Kasumi-1 (cell line): ENCODE measurements at regions not wholly inside any gene's neighbourhood (a gene's known extent, or its start where the extent isn't known, plus 50 kb on each side); places are given as distances from the start of the nearest gene placed in this dataset.
"Not testable (repeated sequence)": the region's sequence is repeated elsewhere in the genome, so short reads cannot be mapped to it uniquely, and the experiment has no call there.

Source experiments
- DNase-seq, 2 experiments: peaks; one replicate each; lab custom pipeline; 2025; lab: John Stamatoyannopoulos, UW

GRCh38 chr3:25153136-25153535, 274.9 kb upstream of the RARB start:
- no peak for DNase-seq

- no peak for DNase-seq
Measured at GRCh38 chr3:25153561-25153960, 274.5 kb upstream of the RARB start.

GRCh38 chr3:25155652-25156471, 272.2 kb upstream of the RARB start:
- no peak for DNase-seq

- no peak for DNase-seq
Measured at GRCh38 chr3:25156626-25157025, 271.4 kb upstream of the RARB start.

DNA sequence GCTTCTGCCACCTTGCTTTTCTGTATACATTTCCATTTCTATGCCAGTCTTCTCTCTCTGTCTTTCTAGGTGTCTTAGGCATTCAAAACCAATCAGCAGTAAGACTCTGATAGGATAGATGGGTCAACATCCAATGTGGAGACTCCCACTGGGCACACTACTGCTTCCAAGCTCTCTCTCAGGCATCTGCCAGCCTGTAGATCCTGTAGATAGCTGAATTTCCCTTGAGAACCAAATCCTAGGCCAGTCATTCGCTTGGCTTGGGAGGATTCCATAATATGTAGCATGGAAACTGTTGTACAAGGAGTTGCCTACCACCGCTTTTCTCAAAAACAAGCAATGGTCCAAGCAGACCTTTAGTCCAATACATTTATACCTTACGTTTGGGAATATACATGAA, 262.8 kb upstream of the RARB start:
- no peak for DNase-seq

DNA sequence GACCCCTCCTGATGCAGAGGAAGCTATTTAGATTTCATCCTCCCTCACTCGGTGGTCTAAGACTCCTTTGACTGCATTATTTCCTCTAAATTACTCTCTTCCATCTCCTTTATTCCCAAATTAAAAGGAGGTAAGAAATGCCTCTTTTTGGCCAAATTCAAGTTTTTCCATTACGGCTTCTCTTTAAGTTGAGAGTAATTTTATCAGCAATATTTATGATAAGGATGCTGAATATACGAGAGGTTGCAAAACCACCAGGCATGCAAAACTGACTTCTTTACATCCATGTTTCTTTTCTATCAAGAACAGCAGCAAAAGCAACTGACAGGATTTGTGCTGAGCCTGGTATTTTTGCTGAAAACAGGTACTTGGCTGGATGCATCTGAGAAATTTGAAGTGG, 262.0 kb upstream of the RARB start:
- no peak for DNase-seq

GRCh38 chr3:25169151-25169550, 258.9 kb upstream of the RARB start:
- DNase-seq = no peak

- DNase-seq = no peak
Measured at GRCh38 chr3:25170021-25170420, 258.0 kb upstream of the RARB start.

GRCh38 chr3:25171118-25171807, 256.8 kb upstream of the RARB start:
- no peak for DNase-seq

GRCh38 chr3:25171897-25172296, 256.2 kb upstream of the RARB start:
- DNase-seq = no peak

DNA sequence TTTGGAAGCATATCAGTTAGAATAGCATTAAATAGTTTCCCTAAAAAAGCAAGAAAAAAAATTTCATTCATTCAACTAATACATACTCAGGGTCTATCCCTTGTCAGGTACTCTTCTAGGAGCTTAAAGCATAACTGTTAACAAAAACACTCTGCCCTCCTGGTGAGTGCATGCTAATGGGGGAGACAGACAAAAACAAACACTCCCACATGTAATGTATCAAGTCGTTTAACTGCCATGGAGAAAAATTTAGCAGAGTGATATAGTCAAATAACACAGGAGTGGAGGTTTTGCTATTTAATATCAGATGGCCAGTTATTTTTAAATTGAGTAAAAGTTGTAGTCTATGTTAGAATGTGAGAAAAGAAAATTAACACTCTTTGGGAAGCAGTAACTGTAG, 254.5 kb upstream of the RARB start:
- DNase-seq = no peak

DNA sequence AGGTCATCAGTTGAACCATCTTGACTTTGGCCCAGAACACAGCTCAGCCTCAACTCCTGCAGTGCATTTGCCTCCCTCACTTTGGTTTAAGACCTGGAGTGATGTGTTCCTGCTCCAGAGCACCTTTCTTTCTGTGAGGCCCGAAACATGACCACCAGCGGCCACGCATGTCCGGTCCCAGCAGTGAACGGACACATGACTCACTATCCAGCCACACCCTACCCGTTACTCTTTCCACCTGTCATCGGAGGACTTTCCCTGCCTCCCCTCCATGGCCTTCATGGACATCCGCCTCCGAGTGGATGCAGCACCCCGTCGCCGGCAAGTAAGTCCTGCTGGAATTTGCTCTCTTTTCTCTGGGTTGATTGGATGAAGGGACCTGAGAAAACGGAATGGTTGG, 253.8 kb upstream of the RARB start:
- no peak for DNase-seq

GRCh38 chr3:25177041-25177440, 251.0 kb upstream of the RARB start:
- DNase-seq = no peak

GRCh38 chr3:25178672-25179071, 249.4 kb upstream of the RARB start:
- no peak for DNase-seq

- DNase-seq = no peak
Measured at GRCh38 chr3:25181096-25181495, 247.0 kb upstream of the RARB start.

DNA sequence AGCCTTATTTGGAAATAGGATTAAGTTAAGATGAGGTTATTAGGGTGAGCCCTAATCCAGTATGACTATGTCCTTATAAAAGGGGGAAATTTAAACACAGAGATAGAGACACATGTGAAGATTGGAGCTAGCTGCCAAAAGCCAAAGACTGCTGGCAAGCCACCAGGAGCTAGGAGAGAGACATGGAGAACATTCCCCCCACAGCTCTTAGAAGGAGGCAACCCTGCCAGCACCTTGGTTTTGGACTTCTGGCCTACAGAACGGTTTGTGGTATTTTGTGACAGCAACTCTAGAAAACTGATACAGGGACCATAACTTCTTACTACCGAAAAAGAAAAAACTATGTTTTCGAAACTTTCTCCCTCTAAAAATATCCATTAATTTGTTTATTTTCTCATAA, 245.3 kb upstream of the RARB start:
- DNase-seq = no peak

- no peak for DNase-seq
Measured at GRCh38 chr3:25184641-25185250, 243.3 kb upstream of the RARB start.

- DNase-seq = no peak
Measured at GRCh38 chr3:25191673-25192072, 236.4 kb upstream of the RARB start.

DNA sequence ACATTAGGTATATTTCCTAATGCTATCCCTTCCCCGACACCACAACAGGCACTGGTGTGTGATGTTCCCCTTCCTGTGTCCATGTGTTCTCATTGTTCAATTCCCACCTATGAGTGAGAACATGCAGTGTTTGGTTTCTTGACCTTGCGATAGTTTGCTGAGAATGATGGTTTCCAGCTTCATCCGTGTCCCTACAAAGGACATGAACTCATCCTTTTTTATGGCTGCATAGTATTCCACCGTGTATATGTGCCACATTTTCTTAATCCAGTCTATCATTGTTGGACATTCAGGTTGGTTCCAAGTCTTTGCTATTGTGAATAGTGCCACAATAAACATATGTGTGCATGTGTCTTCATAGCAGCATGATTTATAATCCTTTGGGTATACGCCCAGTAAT, 228.5 kb upstream of the RARB start:
- not testable (repeated sequence) for DNase-seq

GRCh38 chr3:25212736-25213135, 215.3 kb upstream of the RARB start:
- no peak for DNase-seq

- DNase-seq = no peak
Measured at GRCh38 chr3:25214034-25214433, 214.0 kb upstream of the RARB start.

GRCh38 chr3:25218362-25218761, 209.7 kb upstream of the RARB start:
- no peak for DNase-seq

- DNase-seq = no peak
Measured at GRCh38 chr3:25226747-25227146, 201.3 kb upstream of the RARB start.
